ENCODE measurements at regions not wholly inside any gene's neighbourhood (a gene's known extent, or its start where the extent isn't known, plus 50 kb on each side); places are given as distances from the start of the nearest gene placed in this dataset.

- no peak overlapping the region for H2BK120ac ChIP-seq (ENCODE audit: low read depth, low read length)
- no peaks in the 10 kb centered on the region for H4K20me1 ChIP-seq (ENCODE audit: insufficient read depth, low read length)
- no peak overlapping the region for H4K8ac ChIP-seq (ENCODE audit: low read depth in 2 of 2, low read length in 2 of 2)
- no peak overlapping the region for H2AFZ ChIP-seq (replicated peaks; ENCODE audit: low read length, poor library complexity)
- H3K9me1 ChIP-seq (ENCODE audit: insufficient read depth, low read length): no peaks in the 10 kb centered on the region; the same call in 1 of the 2 replicates
- no peak overlapping the region for H3K27ac ChIP-seq (ENCODE audit: insufficient read depth, low read length)
- no peak overlapping the region for H3K23ac ChIP-seq (ENCODE audit: low read depth, low read length)
- DNase-seq (no peak), ATAC-seq (ENCODE audit: low read depth) (no peak)
- H3K4me2 ChIP-seq (ENCODE audit: low read depth, low read length): no peak overlapping the region
- H3K79me1 ChIP-seq (ENCODE audit: low read depth in 1 of 2, low read length in 2 of 2): no peaks in the 10 kb centered on the region
- ChIA-PET POLR2A (ENCODE audit: unreplicated experiment) (no interaction called here), CTCF (no interaction called here)
- H3K18ac ChIP-seq (ENCODE audit: low read depth, low read length): no peak overlapping the region
- H3K4me1 ChIP-seq (ENCODE audit: control insufficient read depth, insufficient read depth, low read length): peaks cover 3% of the 10 kb centered on the region
- TF ChIP-seq RCOR1 (IDR thresholded peaks at IDR 0.05; ENCODE audit: insufficient replicate concordance, low read length) (no peak), CEBPB (IDR thresholded peaks at IDR 0.05; ENCODE audit: low read depth, low read length) (no peak), USF2 (IDR thresholded peaks at IDR 0.05; ENCODE audit: low read depth, low read length) (no peak), CHD1 (IDR thresholded peaks at IDR 0.05; ENCODE audit: low read depth, low read length) (no peak), NFE2L2 (IDR thresholded peaks at IDR 0.05; ENCODE audit: low read depth, low read length) (no peak), POLR2A (IDR thresholded peaks at IDR 0.05; ENCODE audit: low read depth, low read length) (no peak), CTCF (conservative IDR thresholded peaks at IDR 0.05; ENCODE audit: low read depth, low read length) (no peak)
- no peak overlapping the region for H4K5ac ChIP-seq (ENCODE audit: low read depth, low read length)
- intact Hi-C loops (cut with micrococcal nuclease): no loop called here
- no peak overlapping the region for H3K4ac ChIP-seq (ENCODE audit: low read depth, low read length)
- no peaks in the 10 kb centered on the region for H3K27me3 ChIP-seq (ENCODE audit: control insufficient read depth, insufficient read depth, low read length)
- H2AK9ac ChIP-seq (replicated peaks; ENCODE audit: low read depth, low read length, poor library complexity): no peak overlapping the region
- no peak overlapping the region for H3K9ac ChIP-seq (ENCODE audit: low read depth, low read length)
- no TSS peak for BruUV-seq (replicated peaks)
- no peaks in the 10 kb centered on the region for H3K36me3 ChIP-seq (ENCODE audit: control insufficient read depth, insufficient read depth, low read length)
- no peak overlapping the region for H3K56ac ChIP-seq (ENCODE audit: extremely low read depth, insufficient read depth, low read length)
- no peak overlapping the region for H2BK20ac ChIP-seq (ENCODE audit: low read depth, low read length)
- H3K9me3 ChIP-seq (ENCODE audit: control insufficient read depth, insufficient read depth, low read length): no peaks in the 10 kb centered on the region
- dilution Hi-C loops (cut with HindIII; ENCODE audit: low sequenced_read_pairs, unreplicated experiment): no loop called here
- H2AK5ac ChIP-seq (ENCODE audit: low read depth, low read length): no peak overlapping the region
- WGBS, 2 experiments (ENCODE audit: extremely low coverage in 2 of 2, insufficient read length in 1 of 2): no CpG with 5 or more reads among the region's 3 CpGs
- no peak overlapping the region for H2BK5ac ChIP-seq (ENCODE audit: low read depth, low read length, poor library complexity, severe bottlenecking)
- no peak overlapping the region for H3K14ac ChIP-seq (replicated peaks; ENCODE audit: low read depth, low read length)
- H2BK15ac ChIP-seq (ENCODE audit: low read depth, low read length): no peak overlapping the region
- H4K91ac ChIP-seq (ENCODE audit: insufficient read depth, low read depth, low read length): no peak overlapping the region
- in situ Hi-C loops (cut with MboI; ENCODE audit: low sequenced_read_pairs): no loop called here
- no peak overlapping the region for H3K4me3 ChIP-seq (ENCODE audit: insufficient read depth, low read depth, low read length)
Observed at GRCh38 chr10:10514797-10515196, 502.9 kb upstream of the CELF2 start.

Data from IMR-90 (cell line).